DMS 273 (cell line): ENCODE measurements at regions not wholly inside any gene's neighbourhood (a gene's known extent, or its start where the extent isn't known, plus 50 kb on each side); places are given as distances from the start of the nearest gene placed in this dataset.
"Not testable (repeated sequence)": the region's sequence is repeated elsewhere in the genome, so short reads cannot be mapped to it uniquely, and the experiment has no call there.

Source experiments
- DNase-seq: peaks from one replicate; lab custom pipeline; 2025; ENCODE audit not compliant: unreplicated experiment; lab: John Stamatoyannopoulos, UW

- no peak for DNase-seq
These were observed 219.6 kb downstream of the RND3 start for GRCh38 chr2:150267651-150268415.

GRCh38 chr2:150266931-150267330, 220.5 kb downstream of the RND3 start:
- DNase-seq: no peak

- no peak for DNase-seq
These were observed 223.0 kb downstream of the RND3 start for GRCh38 chr2:150264442-150264841.

GRCh38 chr2:150261691-150262090, 225.8 kb downstream of the RND3 start:
- no peak for DNase-seq

GRCh38 chr2:150260636-150261035, 226.8 kb downstream of the RND3 start:
- no peak for DNase-seq

GRCh38 chr2:150259746-150260145, 227.7 kb downstream of the RND3 start:
- no peak for DNase-seq

- no peak for DNase-seq
These were observed 228.6 kb downstream of the RND3 start for GRCh38 chr2:150258781-150259307.

- DNase-seq: no peak
These were observed 230.7 kb downstream of the RND3 start for GRCh38 chr2:150256736-150257135.

GRCh38 chr2:150255528-150255927, 231.9 kb downstream of the RND3 start:
- peak; percentile 23 for DNase-seq

GRCh38 chr2:150249735-150250134, 237.7 kb downstream of the RND3 start:
- not testable (repeated sequence) for DNase-seq

- no peak for DNase-seq
These were observed 240.0 kb downstream of the RND3 start for GRCh38 chr2:150247481-150247880.

- peak; percentile 94 for DNase-seq
These were observed 252.6 kb downstream of the RND3 start for GRCh38 chr2:150234787-150235446.

GRCh38 chr2:150232871-150233270, 254.6 kb downstream of the RND3 start:
- DNase-seq: no peak

GRCh38 chr2:150232321-150232720, 255.1 kb downstream of the RND3 start:
- DNase-seq: no peak

GRCh38 chr2:150230616-150231015, 256.9 kb downstream of the RND3 start:
- DNase-seq: no peak

- no peak for DNase-seq
These were observed 257.5 kb downstream of the RND3 start for GRCh38 chr2:150230004-150230403.

GRCh38 chr2:150228936-150229335, 258.5 kb downstream of the RND3 start:
- no peak for DNase-seq

GRCh38 chr2:150225030-150225429, 262.4 kb downstream of the RND3 start:
- DNase-seq: no peak

GRCh38 chr2:150224321-150224720, 263.1 kb downstream of the RND3 start:
- no peak for DNase-seq

GRCh38 chr2:150222942-150223341, 264.5 kb downstream of the RND3 start:
- no peak for DNase-seq

GRCh38 chr2:150222379-150222778, 265.1 kb downstream of the RND3 start:
- no peak for DNase-seq

- DNase-seq: no peak
These were observed 267.6 kb downstream of the RND3 start for GRCh38 chr2:150219861-150220260.
